ENCODE measurements at regions not wholly inside any gene's neighbourhood (a gene's known extent, or its start where the extent isn't known, plus 50 kb on each side); places are given as distances from the start of the nearest gene placed in this dataset.

DNA sequence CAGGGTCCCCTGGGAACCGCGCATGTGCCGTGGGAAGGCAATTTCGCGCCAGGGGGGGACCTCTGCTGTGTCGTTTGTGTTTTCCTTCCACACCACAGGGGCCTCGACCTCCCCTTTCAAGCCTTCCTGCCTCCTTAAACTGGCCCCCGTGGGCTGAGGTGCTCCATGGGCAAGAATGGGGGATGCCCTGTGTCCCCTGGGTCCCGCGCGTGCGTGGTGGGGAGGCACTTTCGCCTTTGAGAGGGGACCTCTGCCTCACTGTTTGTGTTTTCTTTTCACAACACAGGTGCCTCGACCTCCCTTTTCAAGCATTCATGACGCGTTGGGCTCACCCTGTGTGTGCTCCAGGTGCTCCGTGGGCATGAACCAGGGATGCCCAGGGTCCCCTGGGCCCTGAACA lies 348.8 kb downstream of the ALG10 start:
- DNase-seq (ENCODE audit: low spot score), result no peak
- no peak overlapping the region for H3K27ac ChIP-seq
- no peak overlapping the region for H3K4me3 ChIP-seq
- TF ChIP-seq, protein P1, sequence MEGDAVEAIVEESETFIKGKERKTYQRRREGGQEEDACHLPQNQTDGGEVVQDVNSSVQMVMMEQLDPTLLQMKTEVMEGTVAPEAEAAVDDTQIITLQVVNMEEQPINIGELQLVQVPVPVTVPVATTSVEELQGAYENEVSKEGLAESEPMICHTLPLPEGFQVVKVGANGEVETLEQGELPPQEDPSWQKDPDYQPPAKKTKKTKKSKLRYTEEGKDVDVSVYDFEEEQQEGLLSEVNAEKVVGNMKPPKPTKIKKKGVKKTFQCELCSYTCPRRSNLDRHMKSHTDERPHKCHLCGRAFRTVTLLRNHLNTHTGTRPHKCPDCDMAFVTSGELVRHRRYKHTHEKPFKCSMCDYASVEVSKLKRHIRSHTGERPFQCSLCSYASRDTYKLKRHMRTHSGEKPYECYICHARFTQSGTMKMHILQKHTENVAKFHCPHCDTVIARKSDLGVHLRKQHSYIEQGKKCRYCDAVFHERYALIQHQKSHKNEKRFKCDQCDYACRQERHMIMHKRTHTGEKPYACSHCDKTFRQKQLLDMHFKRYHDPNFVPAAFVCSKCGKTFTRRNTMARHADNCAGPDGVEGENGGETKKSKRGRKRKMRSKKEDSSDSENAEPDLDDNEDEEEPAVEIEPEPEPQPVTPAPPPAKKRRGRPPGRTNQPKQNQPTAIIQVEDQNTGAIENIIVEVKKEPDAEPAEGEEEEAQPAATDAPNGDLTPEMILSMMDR (IDR thresholded peaks at IDR 0.05), result no peak

GRCh38 chr12:34372003-34372402 lies 349.7 kb downstream of the ALG10 start:
- H3K4me3 ChIP-seq, result no peak overlapping the region
- H3K27ac ChIP-seq, result no peak overlapping the region
- no peak for DNase-seq (ENCODE audit: low spot score)
- TF ChIP-seq, protein P1 (IDR thresholded peaks at IDR 0.05), result no peak

- DNase-seq (ENCODE audit: low spot score), result no peak
- TF ChIP-seq, protein P1 (IDR thresholded peaks at IDR 0.05), result no peak
- Histone ChIP-seq H3K27ac (no peak overlapping the region), H3K4me3 (no peak overlapping the region)
These were observed 351.6 kb downstream of the ALG10 start for GRCh38 chr12:34373926-34374325.

DNA sequence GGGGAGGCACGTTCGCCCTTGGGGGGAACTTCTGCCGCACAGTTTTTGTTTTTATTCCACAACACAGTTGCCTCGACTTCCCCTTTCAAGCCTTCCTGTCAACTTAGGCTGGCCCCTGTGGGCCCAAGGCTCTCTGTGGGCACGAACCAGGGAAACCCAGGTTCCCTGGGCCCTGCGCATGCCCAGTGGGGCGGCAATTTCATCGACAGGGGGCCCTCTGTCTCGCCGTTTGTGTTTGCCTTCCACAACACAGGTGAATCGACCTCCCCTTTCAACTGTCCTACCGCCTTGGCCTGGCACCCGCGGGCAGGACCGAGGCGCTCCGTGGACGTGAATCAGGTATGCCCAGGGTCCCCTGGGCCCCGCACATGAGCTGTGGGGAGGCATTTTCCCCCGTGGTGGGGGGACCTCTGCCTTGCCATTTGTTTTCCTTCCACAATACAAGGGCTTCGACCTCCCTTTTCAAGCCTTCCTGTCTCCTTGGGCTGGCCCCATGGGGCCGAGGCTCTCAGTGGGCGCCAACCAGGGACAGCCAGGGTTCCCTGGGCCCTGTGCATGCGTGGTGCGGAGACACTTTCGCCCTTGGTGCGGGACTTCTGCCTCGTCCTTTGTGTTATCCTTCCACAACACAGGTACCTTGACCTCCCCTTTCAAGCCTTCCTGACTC lies 354.0 kb downstream of the ALG10 start:
- TF ChIP-seq, protein P1 (IDR thresholded peaks at IDR 0.05), result no peak
- no peak for DNase-seq (ENCODE audit: low spot score)
- no peak overlapping the region for H3K27ac ChIP-seq
- H3K4me3 ChIP-seq, result no peak overlapping the region

- Histone ChIP-seq H3K27ac (no peak overlapping the region), H3K4me3 (no peak overlapping the region)
- TF ChIP-seq, protein P1 (IDR thresholded peaks at IDR 0.05), result no peak
- DNase-seq (ENCODE audit: low spot score), result no peak
These were observed 355.1 kb downstream of the ALG10 start for GRCh38 chr12:34377243-34378035.

GRCh38 chr12:34379142-34379541 lies 356.8 kb downstream of the ALG10 start:
- H3K27ac ChIP-seq, result no peak overlapping the region
- DNase-seq (ENCODE audit: low spot score), result no peak
- H3K4me3 ChIP-seq, result no peak overlapping the region
- TF ChIP-seq, protein P1 (IDR thresholded peaks at IDR 0.05), result no peak

GRCh38 chr12:34384693-34385092 lies 362.4 kb downstream of the ALG10 start:
- no peak overlapping the region for H3K4me3 ChIP-seq

More at GRCh38 chr12:34384693-34385092, 362.4 kb downstream of the ALG10 start:
- H3K27ac ChIP-seq, result no peak overlapping the region
- TF ChIP-seq, protein P1 (IDR thresholded peaks at IDR 0.05), result no peak
- DNase-seq (ENCODE audit: low spot score), result no peak

Data from coronary artery (tissue), 2 donors.